NB4 (cell line): ENCODE measurements at regions not wholly inside any gene's neighbourhood (a gene's known extent, or its start where the extent isn't known, plus 50 kb on each side); places are given as distances from the start of the nearest gene placed in this dataset.
"Not testable (repeated sequence)": the region's sequence is repeated elsewhere in the genome, so short reads cannot be mapped to it uniquely, and the experiment has no call there.

Source experiments
- DNase-seq: peaks from one replicate; pipeline ENCODE4 v3.0.0; 2010; ENCODE audit warnings: low read depth
- H3K4me3 ChIP-seq: one replicate; pipeline ENCODE4 v1.5.1; 2011; ENCODE audit warnings: mild to moderate bottlenecking, low read depth, low read length, moderate library complexity
- MYC ChIP-seq: IDR thresholded peaks from 2 replicates; pipeline ENCODE4 v1.6.1; 2011; ENCODE audit warnings: low read depth, low read length
- POLR2A ChIP-seq: IDR thresholded peaks from 2 replicates; pipeline ENCODE4 v1.6.1; 2011; ENCODE audit warnings: mild to moderate bottlenecking; ENCODE audit not compliant: insufficient read length; ENCODE audit errors: extremely low read depth
- TF ChIP-seq, protein P1 (sequence below): IDR thresholded peaks from one replicate; pipeline ENCODE4 v1.5.1; 2012; ENCODE audit warnings: low read depth, low read length
- TF ChIP-seq, protein P2 (sequence below): IDR thresholded peaks from 2 replicates; pipeline ENCODE4 v1.6.1; 2011; ENCODE audit warnings: low read depth, low read length

DNA sequence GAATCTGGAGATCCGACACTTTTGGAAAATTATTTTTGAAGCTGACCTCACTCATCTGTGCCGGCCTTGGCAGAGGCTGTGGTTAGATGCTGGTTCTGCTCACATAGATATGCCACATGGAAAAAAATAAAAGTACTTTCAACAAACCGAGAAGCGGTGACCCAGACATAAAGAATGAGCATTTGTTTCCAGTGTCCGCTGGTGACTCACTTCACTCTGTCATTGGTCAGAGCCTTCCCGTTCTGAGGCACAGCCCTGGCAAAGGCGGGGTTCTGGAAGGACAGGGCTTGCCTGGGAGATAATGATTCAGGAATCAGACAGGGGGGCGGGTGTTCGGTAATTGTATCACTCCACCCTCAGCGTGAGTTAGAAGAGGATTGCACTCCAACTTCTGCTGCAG is 172.4 kb upstream of the MXRA5 start:
- TF ChIP-seq MYC (no peak), POLR2A (no peak)
- TF ChIP-seq, protein P1, sequence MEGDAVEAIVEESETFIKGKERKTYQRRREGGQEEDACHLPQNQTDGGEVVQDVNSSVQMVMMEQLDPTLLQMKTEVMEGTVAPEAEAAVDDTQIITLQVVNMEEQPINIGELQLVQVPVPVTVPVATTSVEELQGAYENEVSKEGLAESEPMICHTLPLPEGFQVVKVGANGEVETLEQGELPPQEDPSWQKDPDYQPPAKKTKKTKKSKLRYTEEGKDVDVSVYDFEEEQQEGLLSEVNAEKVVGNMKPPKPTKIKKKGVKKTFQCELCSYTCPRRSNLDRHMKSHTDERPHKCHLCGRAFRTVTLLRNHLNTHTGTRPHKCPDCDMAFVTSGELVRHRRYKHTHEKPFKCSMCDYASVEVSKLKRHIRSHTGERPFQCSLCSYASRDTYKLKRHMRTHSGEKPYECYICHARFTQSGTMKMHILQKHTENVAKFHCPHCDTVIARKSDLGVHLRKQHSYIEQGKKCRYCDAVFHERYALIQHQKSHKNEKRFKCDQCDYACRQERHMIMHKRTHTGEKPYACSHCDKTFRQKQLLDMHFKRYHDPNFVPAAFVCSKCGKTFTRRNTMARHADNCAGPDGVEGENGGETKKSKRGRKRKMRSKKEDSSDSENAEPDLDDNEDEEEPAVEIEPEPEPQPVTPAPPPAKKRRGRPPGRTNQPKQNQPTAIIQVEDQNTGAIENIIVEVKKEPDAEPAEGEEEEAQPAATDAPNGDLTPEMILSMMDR = no peak
- TF ChIP-seq, protein P2, sequence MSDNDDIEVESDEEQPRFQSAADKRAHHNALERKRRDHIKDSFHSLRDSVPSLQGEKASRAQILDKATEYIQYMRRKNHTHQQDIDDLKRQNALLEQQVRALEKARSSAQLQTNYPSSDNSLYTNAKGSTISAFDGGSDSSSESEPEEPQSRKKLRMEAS = no peak
- DNase-seq = no peak
- no peak overlapping the region for H3K4me3 ChIP-seq

DNA sequence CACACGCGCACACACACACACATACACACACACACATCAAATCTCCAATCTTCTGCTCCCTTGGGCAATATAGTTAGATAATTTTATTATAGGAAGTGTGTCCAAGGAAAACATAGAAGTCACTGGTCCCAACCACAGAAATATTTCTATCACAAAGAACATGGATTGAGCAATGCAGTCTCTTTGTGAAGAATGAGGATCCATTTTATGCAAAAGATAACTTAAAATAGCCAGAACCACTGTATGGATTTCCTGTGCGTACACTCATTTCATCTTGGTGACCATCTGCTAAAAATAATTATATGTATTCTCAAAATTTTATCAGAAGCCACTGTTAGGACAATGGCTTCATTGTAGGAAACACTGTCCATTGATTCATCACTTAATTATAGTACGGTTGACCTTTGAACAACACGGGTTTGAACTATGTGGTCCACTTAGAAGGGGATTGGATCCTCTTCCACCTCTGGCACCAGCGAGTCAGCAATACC is 169.6 kb upstream of the MXRA5 start:
- H3K4me3 ChIP-seq = no peak overlapping the region
- TF ChIP-seq, protein P2 = no peak
- TF ChIP-seq MYC (no peak), POLR2A (no peak)
- TF ChIP-seq, protein P1 = no peak
- DNase-seq = no peak

DNA sequence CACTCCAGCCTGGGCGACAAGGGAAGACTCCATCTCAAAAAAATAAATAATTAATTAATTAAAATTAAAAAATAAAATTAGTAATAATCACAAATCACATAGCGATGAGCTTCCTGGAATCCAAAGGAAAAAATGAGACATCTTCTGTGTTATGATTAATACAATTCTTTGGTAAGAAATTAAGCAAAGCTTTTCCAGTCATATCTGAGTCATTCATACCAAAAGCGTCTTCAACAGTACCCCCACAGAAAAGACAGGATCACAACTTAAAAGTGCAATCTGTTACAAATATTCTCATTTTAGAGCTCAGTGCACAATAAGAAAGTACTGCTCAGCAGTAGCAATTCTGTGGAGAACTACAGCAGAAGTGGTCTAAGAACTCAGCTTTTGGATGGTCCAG is 168.5 kb upstream of the MXRA5 start:
- no peak for DNase-seq
- H3K4me3 ChIP-seq = no peak overlapping the region
- no peak for TF ChIP-seq POLR2A
- TF ChIP-seq, protein P2 = no peak
- TF ChIP-seq MYC = no peak
- TF ChIP-seq, protein P1 = no peak

DNA sequence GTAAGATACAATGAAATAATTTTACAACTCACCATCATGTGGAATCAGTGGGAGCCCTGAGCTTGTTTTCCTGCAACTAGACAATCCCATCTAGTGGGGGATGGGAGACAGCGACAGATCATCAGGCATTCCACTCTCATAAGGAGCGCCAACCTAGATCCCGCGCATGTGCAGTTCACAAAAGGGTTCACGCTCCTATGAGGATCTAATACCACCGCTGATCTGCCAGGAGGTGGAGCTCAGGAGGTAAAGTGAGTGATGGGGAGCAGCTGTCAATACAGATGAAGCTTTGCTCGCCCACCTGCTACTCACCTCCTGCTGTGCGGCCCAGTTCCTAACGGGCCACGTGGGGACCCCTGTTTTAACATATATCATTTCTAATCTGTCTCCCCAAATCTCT is 165.7 kb upstream of the MXRA5 start:
- DNase-seq = peak; percentile 4
- H3K4me3 ChIP-seq = not testable (repeated sequence)

DNA sequence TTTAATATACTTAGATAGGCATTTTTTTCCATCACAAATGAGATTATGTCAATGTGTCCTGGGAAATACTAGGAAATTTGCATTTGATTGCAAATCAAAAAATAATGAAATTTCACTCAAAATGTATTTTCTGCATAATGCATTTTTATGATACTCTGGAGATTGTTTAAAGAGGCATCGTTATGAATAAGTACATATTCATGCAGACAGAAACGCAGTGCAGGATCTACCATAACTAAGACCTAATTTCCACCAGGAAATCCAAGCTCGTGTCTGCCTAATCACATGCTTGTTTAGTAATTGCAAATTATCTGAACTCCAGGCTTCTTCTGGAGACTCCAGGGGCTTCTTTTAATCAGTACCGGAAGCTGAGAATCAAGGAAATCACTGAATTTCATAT is 163.5 kb upstream of the MXRA5 start:
- no peak for TF ChIP-seq POLR2A
- TF ChIP-seq MYC = no peak
- TF ChIP-seq, protein P1 = no peak
- TF ChIP-seq, protein P2 = no peak
- DNase-seq = no peak

DNA sequence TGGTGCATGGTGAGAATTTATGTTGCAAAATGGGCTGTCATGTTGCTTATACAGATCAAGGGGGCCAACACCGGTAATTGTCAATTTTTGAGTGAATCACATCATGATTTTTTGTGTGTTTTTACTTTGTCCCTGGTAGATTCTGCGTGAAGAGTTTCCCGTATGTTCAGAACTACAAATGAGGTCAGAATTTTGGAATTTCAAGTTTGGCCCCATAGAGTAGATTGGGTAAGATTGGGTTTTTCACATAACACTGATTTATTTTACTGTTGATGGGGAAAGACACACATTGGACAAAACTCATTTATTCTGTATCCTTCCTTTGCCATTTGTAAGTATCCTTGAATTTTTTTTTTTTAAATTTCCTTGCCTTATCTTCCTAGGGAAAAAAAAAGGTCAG is 158.5 kb upstream of the MXRA5 start:
- TF ChIP-seq, protein P2 = no peak
- no peak for TF ChIP-seq MYC
- TF ChIP-seq, protein P1 = no peak
- H3K4me3 ChIP-seq = no peak overlapping the region
- DNase-seq = no peak

More for the DNA sequence above, 163.5 kb upstream of the MXRA5 start:
- H3K4me3 ChIP-seq = no peak overlapping the region
